Cardiac fibroblast (primary cell): ENCODE measurements at regions not wholly inside any gene's neighbourhood (a gene's known extent, or its start where the extent isn't known, plus 50 kb on each side); places are given as distances from the start of the nearest gene placed in this dataset.

Experiments used
- DNase-seq, 2 donors: peaks; one replicate each; pipeline versions ENCODE4 v3.0.0 to v3.0.0-alpha.2; 2010; ENCODE audit warnings: low read depth in 2 of 2
- H3K4me3 ChIP-seq, 2 donors: replicated peaks in 1 of 2; 1 replicate in 1 of 2; 2 replicates in 1 of 2; pipeline ENCODE4 v1.5.1; 2011; ENCODE audit warnings: low read depth in 2 of 2, low read length in 2 of 2, mild to moderate bottlenecking in 2 of 2, moderate library complexity in 1 of 2
- CTCF ChIP-seq: IDR thresholded peaks from one replicate; pipeline ENCODE4 v1.5.1; 2011; ENCODE audit warnings: low read depth, mild to moderate bottlenecking, low read length, inconsistent platforms

GRCh38 chr6:105573556-105573955, 170.7 kb upstream of the PREP start:
- no peak for TF ChIP-seq CTCF
- no peak overlapping the region for H3K4me3 ChIP-seq
- DNase-seq, result no peak

DNA sequence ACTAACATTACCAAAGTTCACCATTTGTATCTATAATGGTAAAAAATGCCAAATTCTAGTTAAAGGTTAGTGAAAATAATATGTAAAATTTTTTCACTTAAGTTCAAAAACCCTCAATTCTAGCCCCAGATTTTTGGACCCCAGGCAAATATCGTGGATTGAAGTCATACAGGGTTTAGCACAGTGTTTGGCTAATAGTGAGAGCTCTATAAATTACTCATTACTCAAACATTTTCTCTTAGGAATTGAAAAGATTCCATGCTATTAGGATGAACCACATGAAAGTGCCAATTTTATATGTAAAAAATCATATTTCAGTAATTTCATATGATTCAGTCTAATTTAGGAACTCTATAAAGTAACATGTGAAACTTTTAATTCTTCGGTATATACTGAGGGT, 170.3 kb upstream of the PREP start:
- TF ChIP-seq CTCF, result no peak
- no peak for DNase-seq
- no peak overlapping the region for H3K4me3 ChIP-seq

DNA sequence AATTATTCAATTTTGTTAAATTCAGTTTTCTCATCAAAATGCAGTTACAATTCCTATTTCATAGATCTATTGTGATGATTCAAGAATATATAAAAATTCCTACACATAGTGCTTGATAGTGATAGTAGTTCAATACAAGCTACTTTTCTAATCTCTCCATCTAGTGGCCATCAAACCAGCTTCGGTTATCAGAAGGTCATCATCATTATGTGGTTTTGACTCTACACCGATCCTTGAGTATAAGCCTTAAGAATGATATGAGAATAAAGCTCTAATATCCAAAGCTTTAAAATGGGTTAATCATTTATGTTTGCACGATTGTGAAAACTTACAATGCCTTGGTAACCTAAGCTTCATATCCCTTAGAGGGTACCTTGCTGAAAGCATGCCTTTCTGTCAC, 167.5 kb upstream of the PREP start:
- DNase-seq, result no peak
- no peak for TF ChIP-seq CTCF

DNA sequence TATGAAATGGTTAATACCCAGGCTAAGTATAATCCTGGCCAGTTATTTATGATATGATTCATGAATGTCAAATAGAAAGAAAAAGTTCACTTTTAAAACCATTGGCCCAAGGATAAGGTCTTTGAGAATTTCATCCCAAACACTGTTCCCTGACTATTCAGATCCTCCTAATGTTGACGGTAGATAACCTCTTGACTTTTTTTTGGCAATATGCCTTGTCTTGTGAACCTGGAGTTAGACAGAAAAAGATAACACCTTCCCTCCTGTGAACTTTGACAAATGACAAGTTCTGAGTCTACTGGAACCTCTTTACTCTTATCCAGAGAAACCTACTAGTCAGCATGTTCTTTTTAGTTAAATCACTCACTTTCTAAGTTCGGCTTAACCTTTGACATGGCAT, 166.8 kb upstream of the PREP start:
- H3K4me3 ChIP-seq, result no peak overlapping the region
- no peak for TF ChIP-seq CTCF
- no peak for DNase-seq

More for the DNA sequence above, 167.5 kb upstream of the PREP start:
- H3K4me3 ChIP-seq, result no peak overlapping the region

DNA sequence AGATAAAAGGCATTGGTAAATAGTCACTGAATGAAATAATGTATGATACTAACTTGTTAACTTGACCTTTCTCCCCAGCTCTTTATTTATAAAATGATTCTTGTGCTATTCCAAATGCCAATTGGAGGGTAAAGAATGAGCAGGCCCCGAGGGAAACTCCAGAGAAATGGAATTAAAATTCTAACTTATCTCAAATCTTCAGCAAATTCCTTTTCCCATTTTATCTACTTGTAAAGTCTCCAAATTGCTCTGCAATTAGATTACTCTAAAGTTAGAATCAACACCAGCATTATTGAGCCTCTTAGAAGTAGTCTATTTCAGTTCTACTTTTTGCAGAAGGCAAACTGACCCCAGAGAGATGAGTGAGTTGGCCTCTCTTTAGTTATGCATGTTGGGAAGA, 165.9 kb upstream of the PREP start:
- TF ChIP-seq CTCF, result no peak
- H3K4me3 ChIP-seq, result no peak overlapping the region
- DNase-seq, result no peak

- H3K4me3 ChIP-seq, result no peak overlapping the region
- DNase-seq, result no peak
- no peak for TF ChIP-seq CTCF
These were observed 165.3 kb upstream of the PREP start for GRCh38 chr6:105568142-105568541.

DNA sequence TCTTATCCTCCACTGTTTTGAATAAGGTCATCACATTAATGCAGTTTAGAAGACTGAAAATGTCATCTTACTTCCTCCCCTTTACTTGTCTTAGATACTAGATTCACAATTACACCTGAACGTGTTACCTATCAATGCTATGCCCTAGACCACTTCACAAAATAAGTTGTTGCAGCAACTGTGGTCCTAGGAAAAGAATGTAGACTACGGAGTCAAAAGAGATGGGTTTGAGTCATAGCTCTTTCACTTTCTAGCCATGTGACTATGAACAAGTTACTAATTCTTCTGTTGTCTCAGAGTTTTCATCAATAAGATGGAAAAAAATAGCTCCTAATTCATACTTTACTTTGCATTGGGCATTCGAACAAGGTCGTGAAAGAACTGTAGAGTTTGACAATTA, 164.3 kb upstream of the PREP start:
- no peak overlapping the region for H3K4me3 ChIP-seq
- TF ChIP-seq CTCF, result no peak
- DNase-seq, result no peak
